ENCODE measurements at regions not wholly inside any gene's neighbourhood (a gene's known extent, or its start where the extent isn't known, plus 50 kb on each side); places are given as distances from the start of the nearest gene placed in this dataset.

GRCh38 chr14:106619606-106620005, 1093.2 kb downstream of the TMEM121 start:
- no peak for TF ChIP-seq CTCF (IDR thresholded peaks at IDR 0.05)
- no peak for TF ChIP-seq POLR2A (IDR thresholded peaks at IDR 0.05)
- no peak for TF ChIP-seq POLR2AphosphoS5 (IDR thresholded peaks at IDR 0.05; ENCODE audit: insufficient read depth in 1 of 2, low read depth in 1 of 2)
